HCT116 (cell line): ENCODE measurements at regions not wholly inside any gene's neighbourhood (a gene's known extent, or its start where the extent isn't known, plus 50 kb on each side); places are given as distances from the start of the nearest gene placed in this dataset.

ENCODE experiments used
- ATAC-seq: fragments of 200-7000 bp; cut with Tn5 transposase; 2 replicates; pipeline ENCODE4 v1.9.1; 2020; ENCODE audit warnings: mild to moderate bottlenecking, moderate library complexity
- BruUV-seq: library from RNA; stranded (reverse); fragments of 400-500 nt; replicated peaks from 2 replicates; lab custom pipeline; 2021; lab: Mats Ljungman, UMichigan
- CTCF ChIA-PET: fragments of 300-600 bp; sonication (Branson Sonifier 250); formaldehyde crosslinking; loops from one replicate; lab custom pipeline; 2021; ENCODE audit warnings: antibody characterized with exemption; lab: Charles Lee
- POLR2A ChIA-PET: fragments of 300-600, 350-600 bp; sonication (Branson Sonifier 250); formaldehyde crosslinking; loops from one replicate; lab custom pipeline; 2021; ENCODE audit warnings: antibody characterized with exemption; lab: Charles Lee
- RAD21 ChIA-PET, 2 experiments: fragments of 300-600 bp; sonication (Branson Sonifier 250); formaldehyde crosslinking; loops; one replicate each; lab custom pipeline; 2023; ENCODE audit warnings: low total read pairs in 2 of 2; ENCODE audit not compliant: uncharacterized antibody in 2 of 2, unreplicated experiment in 2 of 2, low non-redundant PET in 1 of 2; lab: Charles Lee
- DNase-seq: peaks from one replicate; pipeline ENCODE4 v3.0.0-alpha.2; 2010; ENCODE audit warnings: low read depth, low spot score
- H2AFZ ChIP-seq: fragments of 200-600 bp; shearing (Covaris generic), sonication (generic); 2 replicates; pipeline ENCODE4 v1.6.1; 2017; ENCODE audit warnings: low read depth, mixed run types, mixed read lengths, antibody characterized with exemption, low read length; ENCODE audit not compliant: poor library complexity, severe bottlenecking
- H3K27ac ChIP-seq: 2 replicates; pipeline ENCODE4 v1.5.1; 2012; ENCODE audit warnings: low read depth, low read length
- H3K27me3 ChIP-seq: fragments of 200-600 bp; sonication (generic); 2 replicates; pipeline ENCODE4 v1.6.1; 2016; ENCODE audit warnings: mixed run types, low read length, mixed read lengths; ENCODE audit not compliant: insufficient read depth
- H3K36me3 ChIP-seq, 2 experiments: fragments of 200-500 bp in 1 of 2; fragments of 200-600 bp in 1 of 2; sonication (Bioruptor generic) in 1 of 2; sonication (generic) in 1 of 2; 2 replicates each; pipeline versions ENCODE4 v1.5.1 to v1.6.1; 2014 to 2016; ENCODE audit warnings: low read length in 2 of 2, inconsistent platforms in 1 of 2, mixed read lengths in 1 of 2, mixed run types in 1 of 2; ENCODE audit not compliant: insufficient read depth in 2 of 2, control insufficient read depth in 1 of 2
- H3K4me1 ChIP-seq, 2 experiments: fragments of 200-600 bp in 1 of 2; sonication (generic) in 1 of 2; 2 replicates each; pipeline versions ENCODE4 v1.5.1 to v1.6.1; 2012 to 2017; ENCODE audit warnings: low read length in 2 of 2, inconsistent platforms in 1 of 2, mild to moderate bottlenecking in 1 of 2, mixed read lengths in 1 of 2, mixed run types in 1 of 2, moderate library complexity in 1 of 2; ENCODE audit not compliant: insufficient read depth in 2 of 2, control insufficient read depth in 1 of 2
- H3K4me2 ChIP-seq: fragments of 200-600 bp; sonication (generic); 2 replicates; pipeline ENCODE4 v1.6.1; 2017; ENCODE audit warnings: mixed run types, low read length, mixed read lengths
- H3K4me3 ChIP-seq, 2 experiments: fragments of 200-600 bp in 1 of 2; sonication (generic) in 1 of 2; replicated peaks in 1 of 2; 2 replicates each; pipeline ENCODE4 v1.5.1; 2011 to 2016; ENCODE audit warnings: low read length in 2 of 2, control low read depth in 1 of 2, low read depth in 1 of 2, mild to moderate bottlenecking in 1 of 2, mixed read lengths in 1 of 2, mixed run types in 1 of 2
- H3K79me2 ChIP-seq: fragments of 200-600 bp; sonication (generic); 2 replicates; pipeline ENCODE4 v1.6.1; 2017; ENCODE audit warnings: mild to moderate bottlenecking, mixed run types, low read length, moderate library complexity, mixed read lengths; ENCODE audit not compliant: insufficient read depth
- H3K9ac ChIP-seq: fragments of 200-600 bp; sonication (generic); 2 replicates; pipeline ENCODE4 v1.6.1; 2016; ENCODE audit warnings: low read length, mixed read lengths
- H3K9me2 ChIP-seq: fragments of 200-600 bp; sonication (generic), shearing (Covaris generic); 2 replicates; pipeline ENCODE4 v1.6.1; 2017; ENCODE audit warnings: mixed run types, mild to moderate bottlenecking, moderate library complexity; ENCODE audit not compliant: insufficient read depth
- H3K9me3 ChIP-seq, 2 experiments: fragments of 200-500 bp in 1 of 2; fragments of 200-600 bp in 1 of 2; sonication (Bioruptor generic) in 1 of 2; sonication (generic) in 1 of 2; 2 replicates each; pipeline ENCODE4 v1.6.1; 2014 to 2017; ENCODE audit warnings: low read length in 2 of 2, mixed read lengths in 2 of 2, inconsistent platforms in 1 of 2, low read depth in 1 of 2, mild to moderate bottlenecking in 1 of 2, mixed run types in 1 of 2, moderate library complexity in 1 of 2; ENCODE audit not compliant: control insufficient read depth in 1 of 2, insufficient read depth in 1 of 2
- H4K20me1 ChIP-seq: fragments of 200-600 bp; sonication (generic), shearing (Covaris generic); 2 replicates; pipeline ENCODE4 v1.6.1; 2017; ENCODE audit warnings: mixed run types, mild to moderate bottlenecking, moderate library complexity; ENCODE audit not compliant: insufficient read depth
- CEBPB ChIP-seq: IDR thresholded peaks from 2 replicates; pipeline ENCODE4 v1.6.1; 2012; ENCODE audit warnings: low read depth
- REST ChIP-seq: IDR thresholded peaks from 2 replicates; pipeline ENCODE4 v1.6.1; 2012; ENCODE audit warnings: low read depth
- SRF ChIP-seq: IDR thresholded peaks from 2 replicates; pipeline ENCODE4 v1.6.1; 2012; ENCODE audit warnings: low read depth
- TCF7L2 ChIP-seq: IDR thresholded peaks from 2 replicates; pipeline ENCODE4 v1.7.0; 2011; ENCODE audit warnings: borderline replicate concordance, inconsistent platforms; ENCODE audit not compliant: insufficient read depth, insufficient read length; ENCODE audit errors: extremely low read depth
- ZBTB33 ChIP-seq: IDR thresholded peaks from 2 replicates; pipeline ENCODE4 v1.6.1; 2011; ENCODE audit warnings: mild to moderate bottlenecking, low read length, moderate library complexity; ENCODE audit not compliant: insufficient replicate concordance; ENCODE audit errors: extremely low read depth
- ZFX ChIP-seq: fragments of 450-650 bp; IDR thresholded peaks from 2 replicates; pipeline ENCODE4 v1.6.1; 2017
- intact Hi-C: fragments of 100-400 bp; cut with micrococcal nuclease; formaldehyde crosslinking; loops from 2 replicates; pipeline ENCODE4 v1.10.0; 2022

- ChIA-PET POLR2A (no interaction called here), CTCF (no interaction called here), RAD21 (no interaction called here)
- Histone ChIP-seq H3K9ac (peak overlapping the region; percentile 24; the same call in 1 of the 2 replicates), H2AFZ (no peak overlapping the region), H3K79me2 (no peaks in the 10 kb centered on the region), H4K20me1 (no peaks in the 10 kb centered on the region), H3K27me3 (no peaks in the 10 kb centered on the region), H3K9me3 (no peaks in the 10 kb centered on the region), H3K36me3 (no peaks in the 10 kb centered on the region), H3K4me1 (peaks cover 9 to 28% of the 10 kb centered on the region in 2 experiments; a peak in 3 of 4 replicates), H3K4me3 (no peak overlapping the region), H3K4me2 (peak overlapping the region; percentile 71), H3K9me2 (no peaks in the 10 kb centered on the region), H3K27ac (peak overlapping the region; percentile 51; the same call in 1 of the 2 replicates)
- no TSS peak for BruUV-seq
- TF ChIP-seq ZFX (no peak), SRF (no peak), REST (no peak), TCF7L2 (no peak), ZBTB33 (no peak), CEBPB (no peak)
- intact Hi-C loops: no loop called here
- no peak for ATAC-seq
- DNase-seq: no peak
Observed at GRCh38 chr9:78865737-78866136, 568.8 kb downstream of the PSAT1 start.
